Epithelial cell of proximal tubule (primary cell): ENCODE measurements at regions not wholly inside any gene's neighbourhood (a gene's known extent, or its start where the extent isn't known, plus 50 kb on each side); places are given as distances from the start of the nearest gene placed in this dataset.
"Not testable (repeated sequence)": the region's sequence is repeated elsewhere in the genome, so short reads cannot be mapped to it uniquely, and the experiment has no call there.

Source experiments
- DNase-seq: peaks from one replicate; pipeline ENCODE4 v3.0.0-alpha.2; 2011; ENCODE audit warnings: low read depth
- H3K4me3 ChIP-seq: 2 replicates; pipeline ENCODE4 v1.5.1; 2011; ENCODE audit warnings: low read depth, mild to moderate bottlenecking, low read length
- TF ChIP-seq, protein P1 (sequence below): conservative IDR thresholded peaks from 2 replicates; pipeline ENCODE4 v1.5.1; 2012; ENCODE audit warnings: low read depth, mild to moderate bottlenecking, low read length

DNA sequence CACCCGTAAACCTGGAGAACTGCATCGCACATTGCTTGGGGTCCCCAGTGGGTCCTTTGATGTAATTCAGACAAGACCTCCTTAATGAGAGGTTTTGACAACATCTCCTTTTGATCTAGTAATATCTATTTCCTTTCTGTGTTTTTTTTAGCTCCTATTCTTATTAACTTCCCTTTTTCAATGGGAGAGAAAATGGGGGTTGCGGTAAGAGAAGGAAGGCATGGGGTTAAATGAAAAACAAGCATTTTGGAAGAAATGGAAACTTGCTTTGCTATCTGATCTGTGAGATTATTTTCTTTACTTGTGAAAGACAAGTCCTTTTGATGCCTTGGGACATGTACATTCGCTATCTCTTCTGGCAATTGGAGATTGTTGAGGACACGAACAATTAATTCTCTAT, 418.6 kb upstream of the MAN1A1 start:
- no peak for DNase-seq
- TF ChIP-seq, protein P1, sequence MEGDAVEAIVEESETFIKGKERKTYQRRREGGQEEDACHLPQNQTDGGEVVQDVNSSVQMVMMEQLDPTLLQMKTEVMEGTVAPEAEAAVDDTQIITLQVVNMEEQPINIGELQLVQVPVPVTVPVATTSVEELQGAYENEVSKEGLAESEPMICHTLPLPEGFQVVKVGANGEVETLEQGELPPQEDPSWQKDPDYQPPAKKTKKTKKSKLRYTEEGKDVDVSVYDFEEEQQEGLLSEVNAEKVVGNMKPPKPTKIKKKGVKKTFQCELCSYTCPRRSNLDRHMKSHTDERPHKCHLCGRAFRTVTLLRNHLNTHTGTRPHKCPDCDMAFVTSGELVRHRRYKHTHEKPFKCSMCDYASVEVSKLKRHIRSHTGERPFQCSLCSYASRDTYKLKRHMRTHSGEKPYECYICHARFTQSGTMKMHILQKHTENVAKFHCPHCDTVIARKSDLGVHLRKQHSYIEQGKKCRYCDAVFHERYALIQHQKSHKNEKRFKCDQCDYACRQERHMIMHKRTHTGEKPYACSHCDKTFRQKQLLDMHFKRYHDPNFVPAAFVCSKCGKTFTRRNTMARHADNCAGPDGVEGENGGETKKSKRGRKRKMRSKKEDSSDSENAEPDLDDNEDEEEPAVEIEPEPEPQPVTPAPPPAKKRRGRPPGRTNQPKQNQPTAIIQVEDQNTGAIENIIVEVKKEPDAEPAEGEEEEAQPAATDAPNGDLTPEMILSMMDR = no peak
- no peak overlapping the region for H3K4me3 ChIP-seq

DNA sequence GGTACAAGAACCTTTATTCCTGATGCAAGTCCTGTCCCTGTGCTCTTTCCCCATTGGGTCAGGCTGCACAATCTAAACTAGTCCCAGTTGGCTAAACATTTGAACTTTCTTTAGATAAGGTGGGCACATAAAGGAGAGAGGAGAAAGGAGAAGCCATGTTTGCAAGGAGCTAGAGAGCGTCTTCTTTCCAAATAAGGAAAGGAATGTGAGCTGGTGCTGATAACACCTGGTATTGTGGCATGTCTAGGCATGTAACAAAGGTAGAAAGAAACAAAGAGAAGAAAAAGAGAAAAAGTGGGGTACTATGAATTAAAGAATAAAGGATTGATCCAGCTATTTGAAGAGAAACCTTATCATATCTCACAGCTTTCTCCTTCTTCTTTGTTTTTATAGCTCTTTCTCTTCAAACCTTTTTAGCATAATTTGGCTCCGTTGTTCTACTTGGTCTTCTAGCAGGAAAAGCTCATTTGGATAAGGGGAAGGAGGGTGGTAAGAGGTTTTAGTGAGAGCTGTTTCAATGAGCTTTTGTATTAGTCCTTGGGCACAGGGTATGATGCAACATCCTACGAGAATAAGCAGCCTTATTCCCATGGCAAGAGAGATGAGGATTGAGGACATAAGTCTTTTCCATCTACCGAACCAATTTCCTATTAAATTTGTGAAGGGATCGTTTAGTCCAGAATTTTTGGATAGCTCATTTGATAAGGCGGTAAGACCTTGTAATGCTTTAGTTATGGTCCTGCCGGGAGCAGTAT, 415.5 kb upstream of the MAN1A1 start:
- no peak overlapping the region for H3K4me3 ChIP-seq
- DNase-seq = no peak
- TF ChIP-seq, protein P1 = no peak

DNA sequence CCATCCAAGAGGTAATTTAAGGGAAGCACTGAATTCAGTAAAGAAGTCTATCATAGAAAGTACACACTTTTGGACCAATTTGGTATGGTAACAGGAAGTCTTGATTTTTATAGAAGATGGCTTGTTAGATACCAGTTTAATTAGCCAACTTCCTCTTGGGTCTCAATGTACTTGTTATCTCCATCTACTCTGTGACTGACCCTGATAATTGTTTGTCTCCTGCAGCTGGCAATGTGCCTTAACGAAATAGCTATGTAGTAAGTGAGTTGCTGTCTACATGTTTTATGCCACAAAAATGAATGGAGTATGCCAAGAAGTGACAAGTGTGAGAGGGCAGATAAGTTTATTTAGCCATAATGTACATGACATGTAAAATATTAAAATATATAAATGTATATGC, 410.5 kb upstream of the MAN1A1 start:
- TF ChIP-seq, protein P1 = no peak
- H3K4me3 ChIP-seq = no peak overlapping the region
- no peak for DNase-seq

DNA sequence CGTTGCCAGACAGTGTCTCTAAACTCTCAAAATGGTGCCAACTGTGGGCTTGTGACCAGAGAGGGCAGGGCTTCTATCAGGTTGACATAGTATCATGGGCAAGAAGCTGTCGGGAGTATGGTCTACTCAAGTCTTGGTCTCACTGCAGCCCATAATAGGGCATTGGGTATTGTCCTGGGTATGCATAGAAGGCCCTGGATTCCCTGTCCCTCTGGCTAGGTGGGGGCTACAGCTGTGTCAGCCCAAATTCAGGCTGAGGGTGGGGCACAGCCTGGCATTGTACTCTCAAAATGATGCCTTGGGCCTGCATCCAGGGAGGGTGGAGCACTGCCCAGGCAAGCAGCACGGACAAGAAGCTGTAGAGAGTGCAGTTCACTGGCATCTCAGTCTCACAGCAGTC, 408.8 kb upstream of the MAN1A1 start:
- no peak overlapping the region for H3K4me3 ChIP-seq
- TF ChIP-seq, protein P1 = no peak
- DNase-seq = no peak

DNA sequence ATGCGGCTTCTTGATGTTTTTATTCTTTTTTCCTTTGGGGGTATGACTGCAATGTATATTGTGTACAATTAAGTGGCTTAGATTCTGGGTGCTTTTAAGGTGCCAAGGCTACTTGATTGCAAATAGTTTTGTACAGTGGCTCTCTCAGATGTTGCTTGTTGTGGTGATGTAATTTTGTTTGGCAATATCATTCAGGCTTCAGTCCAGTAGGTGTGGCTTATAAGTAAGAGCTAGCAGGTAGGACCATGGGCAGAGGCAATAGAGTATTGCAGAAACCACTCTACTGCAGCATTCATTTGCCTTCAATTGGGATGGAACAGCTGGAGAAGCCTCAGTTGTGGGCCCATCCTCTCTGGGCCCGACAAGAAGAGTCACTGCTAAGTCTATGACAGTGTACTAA, 407.9 kb upstream of the MAN1A1 start:
- no peak overlapping the region for H3K4me3 ChIP-seq
- no peak for DNase-seq
- TF ChIP-seq, protein P1 = no peak

GRCh38 chr6:119749335-119749734, 399.8 kb upstream of the MAN1A1 start:
- TF ChIP-seq, protein P1 = no peak
- DNase-seq = no peak
- no peak overlapping the region for H3K4me3 ChIP-seq

DNA sequence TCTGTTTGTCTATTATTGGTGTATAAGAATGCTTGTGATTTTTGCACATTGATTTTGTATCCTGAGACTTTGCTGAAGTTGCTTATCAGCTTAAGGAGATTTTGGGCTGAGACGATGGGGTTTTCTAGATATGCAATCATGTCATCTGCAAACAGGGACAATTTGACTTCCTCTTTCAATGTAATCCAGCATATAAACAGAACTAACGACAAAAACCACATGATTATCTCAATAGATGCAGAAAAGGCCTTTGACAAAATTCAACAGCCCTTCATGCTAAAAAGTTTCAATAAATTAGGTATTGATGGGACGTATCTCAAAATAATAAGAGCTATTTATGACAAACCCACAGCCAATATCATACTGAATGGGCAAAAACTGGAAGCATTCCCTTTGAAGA, 399.0 kb upstream of the MAN1A1 start:
- not testable (repeated sequence) for DNase-seq, H3K4me3 ChIP-seq
